ENCODE measurements at regions not wholly inside any gene's neighbourhood (a gene's known extent, or its start where the extent isn't known, plus 50 kb on each side); places are given as distances from the start of the nearest gene placed in this dataset.

DNA sequence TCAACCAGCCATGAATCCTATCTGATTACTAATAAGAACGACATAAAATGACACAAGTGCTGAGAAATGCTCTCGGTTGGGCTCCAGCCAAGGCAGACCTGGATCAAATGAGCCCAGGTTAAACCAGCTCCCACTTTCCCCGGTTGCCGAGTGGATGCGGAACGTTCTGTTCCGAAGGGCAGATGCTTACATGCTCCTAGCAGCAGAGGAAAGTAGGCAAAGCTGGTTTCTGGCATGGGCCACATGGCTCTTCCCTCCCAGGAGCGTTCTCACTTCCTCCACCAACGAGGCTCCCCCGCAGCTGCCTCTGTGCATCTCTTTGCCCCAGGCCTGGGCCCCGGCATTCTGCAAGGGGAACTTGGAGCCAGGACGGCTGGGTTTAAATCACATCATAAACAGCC lies 61.8 kb upstream of the SDK1 start:
- no peak overlapping the region for H2AFZ ChIP-seq (ENCODE audit: control insufficient read depth, low read length)
- no peaks in the 10 kb centered on the region for H3K4me1 ChIP-seq (ENCODE audit: control insufficient read depth, extremely low read depth, insufficient read depth, low read length)
- no peak for TF ChIP-seq CTCF (optimal IDR thresholded peaks at IDR 0.05 in 1 of 3, IDR thresholded peaks at IDR 0.05 in 1 of 3, conservative IDR thresholded peaks at IDR 0.05 in 1 of 3; ENCODE audit: extremely low read depth in 1 of 3, insufficient read depth in 2 of 3, low read length in 3 of 3)
- no peak for TF ChIP-seq EZH2 (IDR thresholded peaks at IDR 0.05; ENCODE audit: low read length)
- H3K9me3 ChIP-seq (ENCODE audit: control insufficient read depth, low read depth, low read length), result no peaks in the 10 kb centered on the region
- no peak for DNase-seq (ENCODE audit: low read depth, low spot score)
- H3K27me3 ChIP-seq (ENCODE audit: control insufficient read depth, extremely low read depth, insufficient read depth, low read length), result no peaks in the 10 kb centered on the region
- no peaks in the 10 kb centered on the region for H3K36me3 ChIP-seq (ENCODE audit: control insufficient read depth in 2 of 2, extremely low read depth in 1 of 2, insufficient read depth in 2 of 2, low read length in 2 of 2)
- no peaks in the 10 kb centered on the region for H4K20me1 ChIP-seq (ENCODE audit: control insufficient read depth, extremely low read depth, insufficient read depth, low read length)
- H3K4me3 ChIP-seq (ENCODE audit: control insufficient read depth in 2 of 3, extremely low read depth in 1 of 3, insufficient read depth in 2 of 3, low read depth in 1 of 3, low read length in 3 of 3), result no peak overlapping the region
- no peak overlapping the region for H3K9ac ChIP-seq (ENCODE audit: control insufficient read depth, extremely low read depth, insufficient read depth, low read length)
- dilution Hi-C loops (cut with MboI; ENCODE audit: extremely low pct_ligation_motif_present, low sequenced_read_pairs), result no loop called here
- FAIRE-seq, result no peak
- no peak overlapping the region for H3K27ac ChIP-seq (ENCODE audit: control insufficient read depth, insufficient read depth, low read length)
- H3K9me1 ChIP-seq (ENCODE audit: control insufficient read depth, extremely low read depth, insufficient read depth, low read length), result no peaks in the 10 kb centered on the region
- no peak overlapping the region for H3K4me2 ChIP-seq (ENCODE audit: control insufficient read depth, extremely low read depth, insufficient read depth, low read depth, low read length)
- H3K79me2 ChIP-seq (ENCODE audit: control insufficient read depth, insufficient read depth, low read length), result no peaks in the 10 kb centered on the region

- TF ChIP-seq EZH2 (IDR thresholded peaks at IDR 0.05; ENCODE audit: low read length), result no peak
- no peak for TF ChIP-seq CTCF (optimal IDR thresholded peaks at IDR 0.05 in 1 of 3, IDR thresholded peaks at IDR 0.05 in 1 of 3, conservative IDR thresholded peaks at IDR 0.05 in 1 of 3; ENCODE audit: extremely low read depth in 1 of 3, insufficient read depth in 2 of 3, low read length in 3 of 3)
- dilution Hi-C loops (cut with MboI; ENCODE audit: extremely low pct_ligation_motif_present, low sequenced_read_pairs), result no loop called here
- Histone ChIP-seq H3K4me2 (ENCODE audit: control insufficient read depth, extremely low read depth, insufficient read depth, low read depth, low read length) (no peak overlapping the region), H3K9me3 (ENCODE audit: control insufficient read depth, low read depth, low read length) (no peaks in the 10 kb centered on the region), H3K9ac (ENCODE audit: control insufficient read depth, extremely low read depth, insufficient read depth, low read length) (no peak overlapping the region), H3K79me2 (ENCODE audit: control insufficient read depth, insufficient read depth, low read length) (no peaks in the 10 kb centered on the region), H4K20me1 (ENCODE audit: control insufficient read depth, extremely low read depth, insufficient read depth, low read length) (no peaks in the 10 kb centered on the region), H3K9me1 (ENCODE audit: control insufficient read depth, extremely low read depth, insufficient read depth, low read length) (no peaks in the 10 kb centered on the region), H3K27ac (ENCODE audit: control insufficient read depth, insufficient read depth, low read length) (no peak overlapping the region), H3K4me3 (ENCODE audit: control insufficient read depth in 2 of 3, extremely low read depth in 1 of 3, insufficient read depth in 2 of 3, low read depth in 1 of 3, low read length in 3 of 3) (no peak overlapping the region), H3K36me3 (ENCODE audit: control insufficient read depth in 2 of 2, extremely low read depth in 1 of 2, insufficient read depth in 2 of 2, low read length in 2 of 2) (no peaks in the 10 kb centered on the region), H2AFZ (ENCODE audit: control insufficient read depth, low read length) (no peak overlapping the region), H3K27me3 (ENCODE audit: control insufficient read depth, extremely low read depth, insufficient read depth, low read length) (no peaks in the 10 kb centered on the region), H3K4me1 (ENCODE audit: control insufficient read depth, extremely low read depth, insufficient read depth, low read length) (no peaks in the 10 kb centered on the region)
- no peak for FAIRE-seq
- DNase-seq (ENCODE audit: low read depth, low spot score), result no peak
These were observed 60.1 kb upstream of the SDK1 start for GRCh38 chr7:3240826-3241430.

Data from keratinocyte (primary cell).